Activated T-cell treated with anti-CD3 and anti-CD28 coated beads, Interleukin-2, amount 50 U/mL, for 24 hours (primary cell): ENCODE measurements at regions not wholly inside any gene's neighbourhood (a gene's known extent, or its start where the extent isn't known, plus 50 kb on each side); places are given as distances from the start of the nearest gene placed in this dataset.

Experiments used
- DNase-seq: peaks from one replicate; pipeline ENCODE4 v3.0.0-alpha.2; 2020
- H3K27ac Mint-ChIP-seq: 2 replicates; pipeline ENCODE4 v1.8.0; 2020; ENCODE audit warnings: mild to moderate bottlenecking, mixed read lengths
- H3K27me3 Mint-ChIP-seq: 2 replicates; pipeline ENCODE4 v1.8.0; 2020; ENCODE audit warnings: mixed read lengths
- H3K36me3 Mint-ChIP-seq: 2 replicates; pipeline ENCODE4 v1.8.0; 2020; ENCODE audit warnings: low read depth, mixed read lengths
- H3K4me1 Mint-ChIP-seq: 2 replicates; pipeline ENCODE4 v1.8.0; 2020; ENCODE audit warnings: low read depth, mixed read lengths
- H3K4me3 Mint-ChIP-seq: 2 replicates; pipeline ENCODE4 v1.8.0; 2020; ENCODE audit warnings: mild to moderate bottlenecking, moderate library complexity, mixed read lengths
- H3K9me3 Mint-ChIP-seq: 2 replicates; pipeline ENCODE4 v1.8.0; 2020; ENCODE audit warnings: mixed read lengths

GRCh38 chr2:100731535-100731981, 88.4 kb upstream of the NPAS2 start:
- no peak for DNase-seq
- H3K27ac Mint-ChIP-seq = no peak overlapping the region
- H3K4me1 Mint-ChIP-seq = no peaks in the 10 kb centered on the region
- no peak overlapping the region for H3K4me3 Mint-ChIP-seq
- H3K27me3 Mint-ChIP-seq = peaks cover 5% of the 10 kb centered on the region
- no peaks in the 10 kb centered on the region for H3K36me3 Mint-ChIP-seq
- H3K9me3 Mint-ChIP-seq = peaks cover 2% of the 10 kb centered on the region

DNA sequence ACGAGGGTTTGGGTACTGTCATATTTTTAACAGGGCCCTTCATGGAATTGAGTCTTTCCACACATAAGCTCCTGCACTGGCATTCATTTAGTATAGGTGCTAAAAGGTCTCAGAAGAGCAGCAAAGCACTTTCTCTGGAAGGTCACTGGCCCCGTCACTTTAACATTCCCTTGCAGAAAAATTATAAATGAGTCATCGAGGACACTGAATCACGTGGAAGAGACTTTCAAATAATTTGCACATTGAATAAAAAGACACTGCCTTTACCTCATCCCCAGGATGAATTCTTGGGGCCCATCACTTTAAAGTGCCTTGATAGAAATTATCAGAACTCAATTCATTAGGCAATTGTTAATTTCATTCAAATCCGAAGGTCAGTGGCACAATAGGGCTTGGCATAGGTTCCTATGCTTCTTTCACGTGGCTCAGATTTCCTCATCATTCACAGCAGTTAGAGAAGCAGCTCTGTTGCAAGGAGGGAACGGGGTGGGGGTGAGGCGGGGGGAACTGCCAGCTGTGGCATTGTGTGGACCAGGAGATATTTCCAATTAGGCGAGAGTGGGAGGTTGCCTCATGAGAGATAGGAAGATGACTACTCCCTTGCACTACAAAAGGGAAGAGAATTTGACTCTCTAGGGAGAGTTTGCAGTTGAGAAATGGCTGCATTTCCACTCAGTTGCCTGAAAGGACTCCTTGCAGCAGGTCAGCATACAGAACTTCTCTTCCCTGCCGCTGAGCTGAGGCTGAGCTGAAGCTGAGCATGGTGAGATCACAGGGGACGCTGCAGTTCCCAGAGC, 86.3 kb upstream of the NPAS2 start:
- Mint-ChIP-seq H3K4me3 (no peak overlapping the region), H3K27me3 (peaks cover 5% of the 10 kb centered on the region), H3K9me3 (peaks cover 2% of the 10 kb centered on the region), H3K4me1 (no peaks in the 10 kb centered on the region), H3K27ac (no peak overlapping the region), H3K36me3 (no peaks in the 10 kb centered on the region)
- DNase-seq = no peak

GRCh38 chr2:100736121-100736915, 83.6 kb upstream of the NPAS2 start:
- H3K4me1 Mint-ChIP-seq = no peaks in the 10 kb centered on the region
- H3K36me3 Mint-ChIP-seq = no peaks in the 10 kb centered on the region
- no peak overlapping the region for H3K4me3 Mint-ChIP-seq
- H3K27ac Mint-ChIP-seq = no peak overlapping the region
- peaks cover 8% of the 10 kb centered on the region for H3K27me3 Mint-ChIP-seq
- DNase-seq = no peak
- H3K9me3 Mint-ChIP-seq = no peaks in the 10 kb centered on the region

DNA sequence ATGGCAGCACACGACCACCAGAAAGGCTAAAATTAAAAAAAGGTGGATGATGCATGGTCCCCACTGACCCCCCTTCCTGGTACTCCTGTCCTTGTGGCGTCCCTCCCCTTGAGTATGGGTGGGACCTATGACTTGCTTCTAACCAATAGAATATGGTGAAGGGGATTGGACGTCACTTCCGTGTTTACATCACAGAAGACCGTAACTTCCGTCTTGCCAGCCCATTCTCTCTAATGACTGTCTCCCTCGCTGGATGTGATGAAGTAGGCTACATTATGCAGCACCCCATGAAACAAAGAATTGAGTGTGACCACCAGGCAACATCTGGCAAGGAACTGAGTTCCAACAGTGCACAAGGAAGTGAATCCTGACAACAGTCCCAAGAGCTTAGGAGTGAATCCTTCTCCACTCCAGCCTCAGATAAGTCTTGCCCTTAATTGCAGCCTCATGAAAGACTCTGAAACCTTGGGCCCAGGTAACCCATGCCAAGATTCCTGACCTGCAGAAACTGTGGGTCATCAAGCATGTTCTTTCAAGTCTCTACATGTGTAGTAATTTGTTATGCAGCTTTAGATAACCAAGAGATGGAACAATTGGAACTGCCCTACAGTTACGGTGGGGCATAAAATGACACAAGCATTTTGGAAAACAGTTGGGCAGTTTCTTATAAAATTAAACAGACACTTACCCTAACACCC, 80.1 kb upstream of the NPAS2 start:
- no peak overlapping the region for H3K27ac Mint-ChIP-seq

DNA sequence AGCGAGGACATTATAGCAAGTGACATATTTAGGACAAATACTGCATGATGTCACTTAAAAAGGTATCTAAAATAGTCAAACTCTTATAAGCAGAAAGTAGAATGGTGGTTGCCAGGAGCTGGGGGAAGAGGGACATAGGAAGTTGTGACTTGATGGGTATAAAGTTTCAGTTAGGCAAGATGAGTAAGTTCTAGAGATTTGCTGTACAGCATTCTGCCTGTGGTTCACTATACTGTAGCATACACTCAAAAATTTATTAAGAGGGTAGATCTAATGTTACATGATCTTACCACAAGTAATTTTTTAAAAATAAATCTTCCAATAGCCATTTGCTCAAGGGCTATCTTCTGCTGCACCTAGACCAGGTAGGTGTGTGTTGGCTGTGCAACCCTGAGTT, 78.1 kb upstream of the NPAS2 start:
- Mint-ChIP-seq H3K9me3 (no peaks in the 10 kb centered on the region), H3K36me3 (no peaks in the 10 kb centered on the region), H3K4me3 (no peak overlapping the region), H3K27me3 (peaks cover 4% of the 10 kb centered on the region), H3K27ac (no peak overlapping the region), H3K4me1 (peaks cover 13% of the 10 kb centered on the region)
- DNase-seq = no peak

More for the DNA sequence above, 80.1 kb upstream of the NPAS2 start:
- H3K9me3 Mint-ChIP-seq = no peaks in the 10 kb centered on the region
- no peak for DNase-seq
- no peaks in the 10 kb centered on the region for H3K36me3 Mint-ChIP-seq
- H3K4me1 Mint-ChIP-seq = peaks cover 13% of the 10 kb centered on the region
- H3K27me3 Mint-ChIP-seq = peaks cover 4% of the 10 kb centered on the region
- no peak overlapping the region for H3K4me3 Mint-ChIP-seq

- Mint-ChIP-seq H3K4me3 (no peak overlapping the region), H3K4me1 (peaks cover 13% of the 10 kb centered on the region), H3K27me3 (peaks cover 4% of the 10 kb centered on the region), H3K27ac (peak overlapping the region; percentile 7), H3K9me3 (no peaks in the 10 kb centered on the region), H3K36me3 (no peaks in the 10 kb centered on the region)
- DNase-seq = no peak
These were observed 77.4 kb upstream of the NPAS2 start for GRCh38 chr2:100742277-100743254.

DNA sequence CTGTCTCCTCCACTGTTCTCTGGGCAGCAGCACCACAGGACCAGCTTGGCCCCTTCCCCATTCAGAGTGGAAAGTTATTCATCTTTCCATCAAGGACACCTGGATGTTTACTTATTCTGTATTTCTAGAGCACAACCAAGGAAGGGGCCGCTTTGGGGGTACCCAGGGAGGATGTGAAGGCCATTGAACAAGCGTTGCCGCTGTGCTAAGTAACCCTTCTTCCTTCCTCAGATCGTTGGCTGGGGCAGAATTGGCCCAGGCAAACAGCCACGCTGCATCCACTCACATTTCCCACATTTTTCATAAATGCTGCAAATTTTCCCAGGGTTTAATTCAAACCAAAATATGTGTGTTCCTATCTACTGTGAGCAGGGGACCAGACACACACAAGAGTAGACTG, 76.2 kb upstream of the NPAS2 start:
- Mint-ChIP-seq H3K27ac (no peak overlapping the region), H3K27me3 (peaks cover 2% of the 10 kb centered on the region), H3K4me3 (no peak overlapping the region), H3K36me3 (no peaks in the 10 kb centered on the region), H3K9me3 (no peaks in the 10 kb centered on the region), H3K4me1 (peaks cover 19% of the 10 kb centered on the region)
- no peak for DNase-seq

DNA sequence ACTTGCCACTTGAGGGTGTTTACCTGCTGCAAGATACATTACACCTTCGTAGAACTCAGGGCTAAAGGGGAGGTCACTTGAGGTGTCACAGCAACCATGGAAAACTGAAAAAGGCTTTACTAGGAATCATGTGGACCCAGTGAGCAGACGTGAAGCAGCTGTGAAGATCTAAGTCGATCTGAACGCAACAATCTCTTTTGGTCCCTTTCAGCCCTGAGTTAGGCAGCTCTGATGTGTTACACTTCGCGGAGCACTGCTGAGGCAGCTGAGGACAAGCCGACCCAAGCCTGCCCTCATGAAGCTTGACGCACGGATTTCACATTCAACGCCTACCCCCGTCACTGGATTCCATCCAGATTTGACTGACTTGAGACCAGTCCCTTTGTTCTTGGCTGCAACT, 75.8 kb upstream of the NPAS2 start:
- no peak for DNase-seq
- Mint-ChIP-seq H3K9me3 (no peaks in the 10 kb centered on the region), H3K36me3 (no peaks in the 10 kb centered on the region), H3K27ac (no peak overlapping the region), H3K4me3 (no peak overlapping the region), H3K27me3 (no peaks in the 10 kb centered on the region), H3K4me1 (peaks cover 19% of the 10 kb centered on the region)

DNA sequence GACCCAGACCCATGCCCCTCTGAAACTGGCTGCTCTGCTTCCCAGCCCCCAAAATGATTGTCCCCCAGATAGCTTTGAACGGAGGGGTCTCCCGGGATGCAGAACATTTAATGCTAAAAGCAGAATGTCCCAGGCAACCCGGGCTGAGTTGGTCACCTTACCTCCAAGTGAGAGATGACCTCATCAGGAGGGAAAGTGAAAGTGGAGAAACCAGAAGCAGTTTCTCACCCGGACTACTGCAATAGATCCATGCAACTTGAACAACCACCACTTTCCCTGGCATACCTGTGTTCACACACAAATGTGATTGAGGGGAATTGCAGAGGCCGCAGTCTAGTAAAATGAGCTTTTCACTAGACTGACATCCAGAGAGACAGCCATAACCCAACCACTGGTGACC, 75.3 kb upstream of the NPAS2 start:
- DNase-seq = no peak
- no peaks in the 10 kb centered on the region for H3K36me3 Mint-ChIP-seq
- peaks cover 19% of the 10 kb centered on the region for H3K4me1 Mint-ChIP-seq
- no peaks in the 10 kb centered on the region for H3K9me3 Mint-ChIP-seq
- H3K27ac Mint-ChIP-seq = no peak overlapping the region
- H3K27me3 Mint-ChIP-seq = no peaks in the 10 kb centered on the region
- no peak overlapping the region for H3K4me3 Mint-ChIP-seq

GRCh38 chr2:100745604-100746003, 74.3 kb upstream of the NPAS2 start:
- Mint-ChIP-seq H3K36me3 (no peaks in the 10 kb centered on the region), H3K9me3 (no peaks in the 10 kb centered on the region), H3K4me1 (peaks cover 19% of the 10 kb centered on the region), H3K27me3 (no peaks in the 10 kb centered on the region), H3K4me3 (no peak overlapping the region), H3K27ac (no peak overlapping the region)
- no peak for DNase-seq

- H3K4me1 Mint-ChIP-seq = peaks cover 15% of the 10 kb centered on the region
- no peak for DNase-seq
- no peaks in the 10 kb centered on the region for H3K36me3 Mint-ChIP-seq
- no peak overlapping the region for H3K4me3 Mint-ChIP-seq
- no peaks in the 10 kb centered on the region for H3K27me3 Mint-ChIP-seq
- H3K9me3 Mint-ChIP-seq = no peaks in the 10 kb centered on the region
- H3K27ac Mint-ChIP-seq = no peak overlapping the region
These were observed 72.4 kb upstream of the NPAS2 start for GRCh38 chr2:100747551-100747950.

DNA sequence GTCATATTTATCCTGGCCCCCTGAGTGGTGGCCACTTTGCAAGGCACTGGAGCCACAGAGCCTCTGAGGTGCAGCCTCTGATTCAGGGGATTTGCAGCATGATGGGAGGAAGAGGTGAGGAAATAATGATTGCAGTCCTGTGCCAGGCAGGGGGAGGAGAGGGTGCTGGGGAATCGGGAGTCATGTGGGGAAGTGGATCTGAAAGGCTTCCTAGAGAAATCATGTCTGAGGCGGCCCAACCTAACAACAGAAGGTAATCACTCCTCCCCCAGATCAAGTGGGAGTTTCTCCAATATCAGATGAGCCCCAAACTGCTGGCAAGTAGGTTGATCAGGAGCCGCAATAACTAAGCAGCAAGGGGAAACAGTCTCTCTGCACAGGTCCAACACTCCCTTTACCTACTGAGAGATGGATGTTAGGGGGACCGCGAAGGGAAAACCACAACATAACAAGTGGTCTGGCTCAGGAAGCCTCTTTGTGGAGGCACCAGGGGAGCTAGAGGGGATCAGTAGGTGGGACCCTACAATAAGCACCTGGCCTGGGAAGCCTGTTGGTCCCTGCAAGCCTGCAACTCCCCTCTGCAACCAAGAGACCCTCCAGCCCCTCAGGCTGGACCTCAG, 71.8 kb upstream of the NPAS2 start:
- no peak for DNase-seq
- Mint-ChIP-seq H3K4me3 (no peak overlapping the region), H3K27me3 (no peaks in the 10 kb centered on the region), H3K27ac (no peak overlapping the region), H3K9me3 (no peaks in the 10 kb centered on the region), H3K4me1 (peaks cover 16% of the 10 kb centered on the region), H3K36me3 (no peaks in the 10 kb centered on the region)

- H3K27me3 Mint-ChIP-seq = no peaks in the 10 kb centered on the region
- no peak overlapping the region for H3K4me3 Mint-ChIP-seq
- H3K9me3 Mint-ChIP-seq = no peaks in the 10 kb centered on the region
- H3K27ac Mint-ChIP-seq = no peak overlapping the region
- DNase-seq = no peak
- H3K36me3 Mint-ChIP-seq = no peaks in the 10 kb centered on the region
- peaks cover 16% of the 10 kb centered on the region for H3K4me1 Mint-ChIP-seq
These were observed 71.3 kb upstream of the NPAS2 start for GRCh38 chr2:100748673-100749072.
